Fibroblast of villous mesenchyme (primary cell): ENCODE measurements at regions not wholly inside any gene's neighbourhood (a gene's known extent, or its start where the extent isn't known, plus 50 kb on each side); places are given as distances from the start of the nearest gene placed in this dataset.
A peak's percentile ranks its signal among the peaks of the same experiment; 100 is the strongest.

ENCODE experiments used
- DNase-seq: peaks from one replicate; pipeline ENCODE4 v3.0.0-alpha.2; 2010; ENCODE audit warnings: low read depth
- H3K4me3 ChIP-seq: 2 replicates; pipeline ENCODE4 v1.5.1; 2011; ENCODE audit warnings: low read depth, mild to moderate bottlenecking, low read length
- TF ChIP-seq, protein P1 (sequence below): IDR thresholded peaks from 2 replicates; pipeline ENCODE4 v1.5.1; 2012; ENCODE audit warnings: low read depth, mild to moderate bottlenecking, low read length; ENCODE audit not compliant: insufficient read depth

GRCh38 chr9:129326061-129327005, 148.3 kb upstream of the IER5L start:
- TF ChIP-seq, protein P1, sequence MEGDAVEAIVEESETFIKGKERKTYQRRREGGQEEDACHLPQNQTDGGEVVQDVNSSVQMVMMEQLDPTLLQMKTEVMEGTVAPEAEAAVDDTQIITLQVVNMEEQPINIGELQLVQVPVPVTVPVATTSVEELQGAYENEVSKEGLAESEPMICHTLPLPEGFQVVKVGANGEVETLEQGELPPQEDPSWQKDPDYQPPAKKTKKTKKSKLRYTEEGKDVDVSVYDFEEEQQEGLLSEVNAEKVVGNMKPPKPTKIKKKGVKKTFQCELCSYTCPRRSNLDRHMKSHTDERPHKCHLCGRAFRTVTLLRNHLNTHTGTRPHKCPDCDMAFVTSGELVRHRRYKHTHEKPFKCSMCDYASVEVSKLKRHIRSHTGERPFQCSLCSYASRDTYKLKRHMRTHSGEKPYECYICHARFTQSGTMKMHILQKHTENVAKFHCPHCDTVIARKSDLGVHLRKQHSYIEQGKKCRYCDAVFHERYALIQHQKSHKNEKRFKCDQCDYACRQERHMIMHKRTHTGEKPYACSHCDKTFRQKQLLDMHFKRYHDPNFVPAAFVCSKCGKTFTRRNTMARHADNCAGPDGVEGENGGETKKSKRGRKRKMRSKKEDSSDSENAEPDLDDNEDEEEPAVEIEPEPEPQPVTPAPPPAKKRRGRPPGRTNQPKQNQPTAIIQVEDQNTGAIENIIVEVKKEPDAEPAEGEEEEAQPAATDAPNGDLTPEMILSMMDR = no peak
- no peak for DNase-seq
- H3K4me3 ChIP-seq = no peak overlapping the region

DNA sequence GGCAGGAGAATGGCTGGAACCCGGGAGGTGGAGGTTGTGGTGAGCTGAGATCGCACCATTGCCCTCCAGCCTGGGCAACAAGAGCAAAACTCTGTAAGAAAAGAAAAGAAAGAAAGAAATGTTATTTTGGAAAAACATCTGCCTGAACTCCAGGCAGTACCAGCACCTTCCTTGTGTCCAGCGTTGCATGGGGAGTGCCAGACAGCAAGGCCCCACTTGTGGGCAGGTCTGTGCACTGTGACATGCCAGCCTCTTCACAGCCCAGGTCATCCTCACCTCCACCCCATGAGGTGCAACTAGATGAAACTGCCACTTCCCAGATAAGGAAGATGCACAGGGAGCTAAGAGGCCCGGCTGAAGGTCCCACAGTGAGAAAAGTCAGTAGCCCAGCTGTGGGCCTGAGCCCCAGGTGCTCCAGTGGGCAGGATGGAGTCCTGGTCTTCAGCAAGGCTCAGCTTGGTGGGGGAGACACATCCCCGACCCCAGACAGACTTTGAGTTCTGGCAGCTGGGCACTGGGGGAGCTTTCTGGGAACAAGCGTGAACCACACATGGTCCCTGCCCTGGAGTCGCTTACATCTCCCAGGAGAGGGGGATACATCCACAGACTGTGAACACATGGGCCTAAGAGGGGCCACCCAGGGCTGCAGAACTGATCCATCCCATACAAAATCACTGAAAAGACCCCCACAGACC, 146.9 kb upstream of the IER5L start:
- TF ChIP-seq, protein P1 = no peak
- H3K4me3 ChIP-seq = no peak overlapping the region
- no peak for DNase-seq

GRCh38 chr9:129323999-129324553, 146.0 kb upstream of the IER5L start:
- H3K4me3 ChIP-seq = no peak overlapping the region
- TF ChIP-seq, protein P1 = no peak
- no peak for DNase-seq

DNA sequence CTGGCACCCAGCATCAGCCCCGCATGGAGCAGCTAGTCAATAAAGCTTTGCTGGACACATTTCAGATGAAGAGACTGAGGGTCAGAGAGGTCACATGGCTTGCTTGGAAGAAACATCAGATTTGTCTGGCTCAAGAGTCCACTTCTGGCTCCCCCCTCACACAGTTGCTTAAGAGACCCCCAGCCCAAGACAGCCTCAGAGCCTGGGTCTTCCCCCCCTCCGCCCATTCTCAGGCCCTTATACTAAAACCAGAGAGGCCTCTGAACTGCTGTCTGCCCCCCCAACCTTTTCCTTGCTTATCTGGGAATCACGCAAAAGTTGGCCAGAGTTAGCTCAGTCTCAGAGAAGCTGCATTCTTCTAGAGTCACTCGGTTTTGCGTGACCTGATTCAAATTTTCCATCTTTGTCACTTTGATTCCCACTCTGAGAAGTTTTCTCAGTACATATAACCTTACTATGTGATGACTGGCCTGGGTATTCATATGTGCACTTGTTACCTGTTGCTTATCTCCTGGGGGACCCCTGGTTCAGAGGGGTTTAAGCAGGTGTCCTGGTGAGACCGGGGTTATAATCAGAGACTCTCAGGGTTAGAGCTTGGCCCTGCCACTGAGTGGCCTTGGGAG, 145.4 kb upstream of the IER5L start:
- no peak for DNase-seq
- TF ChIP-seq, protein P1 = no peak
- H3K4me3 ChIP-seq = no peak overlapping the region

DNA sequence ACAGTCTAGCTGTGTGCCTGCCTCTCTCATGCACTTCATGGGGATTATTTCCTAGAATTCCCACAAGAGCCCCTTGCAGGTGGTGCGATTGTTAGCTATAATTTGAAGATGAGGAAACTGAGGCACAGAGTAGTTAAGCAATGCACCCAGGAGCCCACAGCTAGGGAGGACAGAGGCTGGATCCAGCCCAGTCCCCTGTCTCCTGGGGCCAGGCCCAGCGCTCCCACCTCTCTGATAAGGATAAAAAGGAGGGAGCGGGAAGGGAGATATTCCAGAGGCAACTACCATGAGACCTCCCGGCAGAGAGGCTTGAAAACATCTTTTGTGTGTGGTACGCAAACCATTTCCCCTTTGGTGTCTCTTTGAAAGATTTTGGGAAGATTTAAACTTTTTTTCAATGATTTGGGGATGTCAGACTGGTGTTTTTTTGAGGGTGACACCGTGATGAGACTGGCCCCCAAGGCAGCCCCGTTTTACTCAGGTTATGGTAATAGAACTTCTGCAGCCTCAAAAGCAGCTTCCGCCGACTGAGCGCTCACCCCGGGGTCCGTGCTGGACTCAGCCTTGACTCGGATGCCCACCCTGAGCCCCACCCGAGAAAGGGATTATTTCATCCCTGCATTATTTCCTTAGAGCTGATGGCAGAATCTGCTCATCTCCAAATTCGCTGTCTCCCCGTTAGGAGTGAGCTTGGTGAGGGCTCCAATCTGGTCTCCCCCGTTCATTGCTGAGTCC, 144.7 kb upstream of the IER5L start:
- TF ChIP-seq, protein P1 = no peak
- DNase-seq = no peak
- no peak overlapping the region for H3K4me3 ChIP-seq

- H3K4me3 ChIP-seq = peak overlapping the region; percentile 51
- TF ChIP-seq, protein P1 = no peak
- DNase-seq = no peak
Measured at GRCh38 chr9:129322022-129322621, 144.1 kb upstream of the IER5L start.
